Activated T-cell treated with anti-CD3 and anti-CD28 coated beads, Interleukin-2, amount 50 U/mL, for 24 hours (primary cell): ENCODE measurements at regions not wholly inside any gene's neighbourhood (a gene's known extent, or its start where the extent isn't known, plus 50 kb on each side); places are given as distances from the start of the nearest gene placed in this dataset.

Source experiments
- DNase-seq: peaks from one replicate; pipeline ENCODE4 v3.0.0-alpha.2; 2020
- H3K27ac Mint-ChIP-seq: 2 replicates; pipeline ENCODE4 v1.8.0; 2020; ENCODE audit warnings: mild to moderate bottlenecking, mixed read lengths
- H3K27me3 Mint-ChIP-seq: 2 replicates; pipeline ENCODE4 v1.8.0; 2020; ENCODE audit warnings: mixed read lengths
- H3K36me3 Mint-ChIP-seq: 2 replicates; pipeline ENCODE4 v1.8.0; 2020; ENCODE audit warnings: low read depth, mixed read lengths
- H3K4me1 Mint-ChIP-seq: 2 replicates; pipeline ENCODE4 v1.8.0; 2020; ENCODE audit warnings: low read depth, mixed read lengths
- H3K4me3 Mint-ChIP-seq: 2 replicates; pipeline ENCODE4 v1.8.0; 2020; ENCODE audit warnings: mild to moderate bottlenecking, moderate library complexity, mixed read lengths
- H3K9me3 Mint-ChIP-seq: 2 replicates; pipeline ENCODE4 v1.8.0; 2020; ENCODE audit warnings: mixed read lengths

- Mint-ChIP-seq H3K9me3 (no peaks in the 10 kb centered on the region), H3K27me3 (peaks cover 9% of the 10 kb centered on the region), H3K36me3 (no peaks in the 10 kb centered on the region)
Measured at GRCh38 chr1:94317790-94318188, 80.4 kb upstream of the ARHGAP29 start.

GRCh38 chr1:94316836-94317789 is 79.7 kb upstream of the ARHGAP29 start:
- Mint-ChIP-seq H3K36me3 (no peaks in the 10 kb centered on the region), H3K27ac (no peak overlapping the region), H3K9me3 (no peaks in the 10 kb centered on the region), H3K4me3 (no peak overlapping the region), H3K27me3 (peaks cover 8% of the 10 kb centered on the region), H3K4me1 (no peaks in the 10 kb centered on the region)
- DNase-seq = no peak

More at GRCh38 chr1:94317790-94318188, 80.4 kb upstream of the ARHGAP29 start:
- Mint-ChIP-seq H3K4me1 (no peaks in the 10 kb centered on the region), H3K27ac (no peak overlapping the region), H3K4me3 (no peak overlapping the region)
- no peak for DNase-seq

GRCh38 chr1:94316183-94316582 is 78.8 kb upstream of the ARHGAP29 start:
- H3K4me1 Mint-ChIP-seq = no peaks in the 10 kb centered on the region
- H3K27me3 Mint-ChIP-seq = peaks cover 8% of the 10 kb centered on the region

GRCh38 chr1:94315552-94316116 is 78.2 kb upstream of the ARHGAP29 start:
- Mint-ChIP-seq H3K36me3 (no peaks in the 10 kb centered on the region), H3K4me3 (no peak overlapping the region), H3K4me1 (no peaks in the 10 kb centered on the region), H3K27ac (no peak overlapping the region), H3K9me3 (no peaks in the 10 kb centered on the region), H3K27me3 (peaks cover 5% of the 10 kb centered on the region)
- DNase-seq = no peak

More at GRCh38 chr1:94316183-94316582, 78.8 kb upstream of the ARHGAP29 start:
- Mint-ChIP-seq H3K36me3 (no peaks in the 10 kb centered on the region), H3K4me3 (no peak overlapping the region), H3K27ac (no peak overlapping the region), H3K9me3 (no peaks in the 10 kb centered on the region)
- no peak for DNase-seq

- no peak for DNase-seq
- Mint-ChIP-seq H3K36me3 (no peaks in the 10 kb centered on the region), H3K4me1 (no peaks in the 10 kb centered on the region), H3K27me3 (peaks cover under 1% of the 10 kb centered on the region), H3K9me3 (no peaks in the 10 kb centered on the region), H3K27ac (no peak overlapping the region), H3K4me3 (no peak overlapping the region)
Measured at GRCh38 chr1:94314222-94314858, 77.0 kb upstream of the ARHGAP29 start.

- Mint-ChIP-seq H3K36me3 (no peaks in the 10 kb centered on the region), H3K27me3 (peaks cover under 1% of the 10 kb centered on the region), H3K4me1 (no peaks in the 10 kb centered on the region), H3K9me3 (no peaks in the 10 kb centered on the region), H3K4me3 (no peak overlapping the region), H3K27ac (no peak overlapping the region)
- no peak for DNase-seq
Measured at GRCh38 chr1:94310570-94311270, 73.3 kb upstream of the ARHGAP29 start.

GRCh38 chr1:94309829-94310569 is 72.6 kb upstream of the ARHGAP29 start:
- H3K9me3 Mint-ChIP-seq = no peaks in the 10 kb centered on the region
- DNase-seq = no peak
- H3K36me3 Mint-ChIP-seq = no peaks in the 10 kb centered on the region
- peaks cover 4% of the 10 kb centered on the region for H3K27me3 Mint-ChIP-seq
- H3K4me3 Mint-ChIP-seq = no peak overlapping the region
- H3K27ac Mint-ChIP-seq = no peak overlapping the region
- H3K4me1 Mint-ChIP-seq = no peaks in the 10 kb centered on the region

- Mint-ChIP-seq H3K4me3 (no peak overlapping the region), H3K36me3 (no peaks in the 10 kb centered on the region), H3K9me3 (no peaks in the 10 kb centered on the region), H3K4me1 (no peaks in the 10 kb centered on the region), H3K27ac (no peak overlapping the region), H3K27me3 (peaks cover 4% of the 10 kb centered on the region)
- no peak for DNase-seq
Measured at GRCh38 chr1:94309216-94309615, 71.8 kb upstream of the ARHGAP29 start.

- DNase-seq = no peak
- H3K36me3 Mint-ChIP-seq = no peaks in the 10 kb centered on the region
- peaks cover 23% of the 10 kb centered on the region for H3K27me3 Mint-ChIP-seq
- no peak overlapping the region for H3K27ac Mint-ChIP-seq
- no peak overlapping the region for H3K4me3 Mint-ChIP-seq
- H3K9me3 Mint-ChIP-seq = no peaks in the 10 kb centered on the region
- H3K4me1 Mint-ChIP-seq = no peaks in the 10 kb centered on the region
Measured at GRCh38 chr1:94306521-94306920, 69.1 kb upstream of the ARHGAP29 start.

GRCh38 chr1:94305704-94306103 is 68.3 kb upstream of the ARHGAP29 start:
- H3K36me3 Mint-ChIP-seq = no peaks in the 10 kb centered on the region
- no peak overlapping the region for H3K27ac Mint-ChIP-seq
- no peak overlapping the region for H3K4me3 Mint-ChIP-seq
- peaks cover 23% of the 10 kb centered on the region for H3K27me3 Mint-ChIP-seq
- no peaks in the 10 kb centered on the region for H3K9me3 Mint-ChIP-seq
- no peaks in the 10 kb centered on the region for H3K4me1 Mint-ChIP-seq
- DNase-seq = no peak

GRCh38 chr1:94304553-94304952 is 67.2 kb upstream of the ARHGAP29 start:
- no peak for DNase-seq
- Mint-ChIP-seq H3K4me3 (no peak overlapping the region), H3K36me3 (no peaks in the 10 kb centered on the region), H3K27ac (no peak overlapping the region), H3K4me1 (no peaks in the 10 kb centered on the region), H3K27me3 (peaks cover 29% of the 10 kb centered on the region), H3K9me3 (no peaks in the 10 kb centered on the region)

- H3K36me3 Mint-ChIP-seq = no peaks in the 10 kb centered on the region
- no peaks in the 10 kb centered on the region for H3K9me3 Mint-ChIP-seq
- H3K27me3 Mint-ChIP-seq = peaks cover 34% of the 10 kb centered on the region
- H3K4me1 Mint-ChIP-seq = no peaks in the 10 kb centered on the region
- no peak overlapping the region for H3K4me3 Mint-ChIP-seq
- DNase-seq = no peak
- no peak overlapping the region for H3K27ac Mint-ChIP-seq
Measured at GRCh38 chr1:94303005-94303404, 65.6 kb upstream of the ARHGAP29 start.

GRCh38 chr1:94302497-94302896 is 65.1 kb upstream of the ARHGAP29 start:
- Mint-ChIP-seq H3K27me3 (peaks cover 36% of the 10 kb centered on the region), H3K4me1 (no peaks in the 10 kb centered on the region), H3K4me3 (no peak overlapping the region), H3K27ac (no peak overlapping the region), H3K9me3 (no peaks in the 10 kb centered on the region), H3K36me3 (no peaks in the 10 kb centered on the region)
- DNase-seq = no peak

- DNase-seq = no peak
- Mint-ChIP-seq H3K9me3 (no peaks in the 10 kb centered on the region), H3K4me3 (no peak overlapping the region), H3K4me1 (no peaks in the 10 kb centered on the region), H3K27me3 (peaks cover 37% of the 10 kb centered on the region), H3K27ac (no peak overlapping the region), H3K36me3 (no peaks in the 10 kb centered on the region)
Measured at GRCh38 chr1:94301186-94301585, 63.8 kb upstream of the ARHGAP29 start.
